BLaER1 (cell line): ENCODE measurements at regions not wholly inside any gene's neighbourhood (a gene's known extent, or its start where the extent isn't known, plus 50 kb on each side); places are given as distances from the start of the nearest gene placed in this dataset.

ENCODE experiments used
- H3K27ac ChIP-seq: shearing (Covaris generic); formaldehyde crosslinking; 2 replicates; pipeline ENCODE4 v1.8.1; 2022
- H3K27me3 ChIP-seq: shearing (Covaris generic); formaldehyde crosslinking; 2 replicates; pipeline ENCODE4 v1.8.1; 2022
- H3K36me3 ChIP-seq: shearing (Covaris generic); formaldehyde crosslinking; 2 replicates; pipeline ENCODE4 v1.8.1; 2022
- H3K4me1 ChIP-seq: shearing (Covaris generic); formaldehyde crosslinking; 2 replicates; pipeline ENCODE4 v1.8.1; 2022
- H3K4me2 ChIP-seq: shearing (Covaris generic); formaldehyde crosslinking; 2 replicates; pipeline ENCODE4 v1.8.1; 2022
- H3K4me3 ChIP-seq: shearing (Covaris generic); formaldehyde crosslinking; 2 replicates; pipeline ENCODE4 v1.8.1; 2022
- H3K9ac ChIP-seq: shearing (Covaris generic); formaldehyde crosslinking; 2 replicates; pipeline ENCODE4 v1.8.1; 2022
- H3K9me3 ChIP-seq: shearing (Covaris generic); formaldehyde crosslinking; 2 replicates; pipeline ENCODE4 v1.8.1; 2022
- H4K20me1 ChIP-seq: shearing (Covaris generic); formaldehyde crosslinking; 2 replicates; pipeline ENCODE4 v1.8.1; 2022
- Cebpa-rat ChIP-seq: shearing (Covaris generic); IDR thresholded peaks from 2 replicates; pipeline ENCODE4 v1.8.1; 2022

DNA sequence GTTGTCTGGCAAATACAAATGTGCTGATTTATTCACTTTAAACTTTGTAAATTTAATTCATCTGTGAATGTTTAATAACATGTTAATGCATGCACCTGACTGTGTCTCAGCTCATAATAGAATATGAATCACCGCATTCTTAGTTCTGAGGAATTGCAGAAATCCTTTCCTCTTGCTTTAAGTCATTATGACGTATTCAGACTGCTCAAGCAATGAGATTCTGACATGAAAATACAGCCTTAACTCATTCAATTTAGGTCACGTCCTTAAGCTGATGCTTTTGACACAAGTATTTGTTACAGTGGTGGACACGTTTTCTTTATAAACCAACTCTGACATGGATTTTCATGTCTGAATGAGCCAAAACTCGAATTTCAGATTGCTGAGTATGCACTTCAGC, 541.0 kb upstream of the KLF12 start:
- H3K4me3 ChIP-seq, result no peak overlapping the region
- H3K27ac ChIP-seq, result no peak overlapping the region
- H3K4me2 ChIP-seq, result no peak overlapping the region
- no peaks in the 10 kb centered on the region for H3K4me1 ChIP-seq
- H3K36me3 ChIP-seq, result no peaks in the 10 kb centered on the region
- H3K9ac ChIP-seq, result no peak overlapping the region
- H3K27me3 ChIP-seq, result no peaks in the 10 kb centered on the region
- no peaks in the 10 kb centered on the region for H4K20me1 ChIP-seq
- H3K9me3 ChIP-seq, result no peaks in the 10 kb centered on the region
- TF ChIP-seq Cebpa-rat, result no peak

GRCh38 chr13:74674720-74675119, 540.5 kb upstream of the KLF12 start:
- Histone ChIP-seq H3K27me3 (no peaks in the 10 kb centered on the region), H3K4me1 (no peaks in the 10 kb centered on the region), H3K9me3 (no peaks in the 10 kb centered on the region), H4K20me1 (no peaks in the 10 kb centered on the region), H3K4me2 (no peak overlapping the region), H3K36me3 (no peaks in the 10 kb centered on the region), H3K9ac (no peak overlapping the region), H3K4me3 (no peak overlapping the region), H3K27ac (no peak overlapping the region)
- TF ChIP-seq Cebpa-rat, result no peak

DNA sequence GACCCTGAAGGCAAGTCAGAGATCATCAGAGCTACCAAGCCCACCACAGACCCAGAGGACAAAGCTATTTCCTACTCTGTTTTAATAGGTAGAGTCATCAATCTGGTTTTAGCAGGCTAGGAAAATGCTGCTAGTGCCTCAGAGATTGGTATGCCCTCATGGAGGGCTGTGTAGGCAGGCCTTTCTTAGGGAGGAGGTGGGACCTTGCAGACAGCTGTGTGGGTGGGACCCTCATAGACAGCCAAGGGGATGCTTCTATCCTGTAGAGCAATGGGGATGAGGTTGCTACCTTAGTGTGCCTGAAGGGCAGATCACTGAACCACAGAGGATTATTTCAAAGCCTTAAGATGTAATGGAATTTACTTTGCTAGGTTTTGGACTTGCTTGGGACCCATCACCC, 534.9 kb upstream of the KLF12 start:
- TF ChIP-seq Cebpa-rat, result no peak
- no peak overlapping the region for H3K27ac ChIP-seq
- H3K4me3 ChIP-seq, result no peak overlapping the region
- no peaks in the 10 kb centered on the region for H3K27me3 ChIP-seq
- no peaks in the 10 kb centered on the region for H3K9me3 ChIP-seq
- no peak overlapping the region for H3K9ac ChIP-seq
- H3K4me2 ChIP-seq, result no peak overlapping the region
- H3K36me3 ChIP-seq, result no peaks in the 10 kb centered on the region
- no peaks in the 10 kb centered on the region for H3K4me1 ChIP-seq
- H4K20me1 ChIP-seq, result no peaks in the 10 kb centered on the region

- Histone ChIP-seq H3K9me3 (no peaks in the 10 kb centered on the region), H3K9ac (no peak overlapping the region), H4K20me1 (no peaks in the 10 kb centered on the region), H3K4me3 (no peak overlapping the region), H3K27ac (no peak overlapping the region), H3K4me2 (no peak overlapping the region), H3K27me3 (no peaks in the 10 kb centered on the region), H3K36me3 (no peaks in the 10 kb centered on the region), H3K4me1 (no peaks in the 10 kb centered on the region)
- TF ChIP-seq Cebpa-rat, result no peak
Observed at GRCh38 chr13:74667656-74668203, 533.5 kb upstream of the KLF12 start.

- no peak for TF ChIP-seq Cebpa-rat
- no peaks in the 10 kb centered on the region for H4K20me1 ChIP-seq
- no peaks in the 10 kb centered on the region for H3K36me3 ChIP-seq
- no peak overlapping the region for H3K27ac ChIP-seq
- no peak overlapping the region for H3K4me3 ChIP-seq
- H3K9me3 ChIP-seq, result no peaks in the 10 kb centered on the region
- no peaks in the 10 kb centered on the region for H3K4me1 ChIP-seq
- H3K27me3 ChIP-seq, result no peaks in the 10 kb centered on the region
- no peak overlapping the region for H3K9ac ChIP-seq
- no peak overlapping the region for H3K4me2 ChIP-seq
Observed at GRCh38 chr13:74662905-74663304, 528.7 kb upstream of the KLF12 start.

GRCh38 chr13:74661851-74662250, 527.6 kb upstream of the KLF12 start:
- Histone ChIP-seq H3K4me2 (no peak overlapping the region), H4K20me1 (no peaks in the 10 kb centered on the region), H3K9ac (no peak overlapping the region), H3K27me3 (no peaks in the 10 kb centered on the region), H3K27ac (no peak overlapping the region), H3K4me1 (no peaks in the 10 kb centered on the region), H3K36me3 (no peaks in the 10 kb centered on the region), H3K4me3 (no peak overlapping the region), H3K9me3 (no peaks in the 10 kb centered on the region)
- TF ChIP-seq Cebpa-rat, result no peak

DNA sequence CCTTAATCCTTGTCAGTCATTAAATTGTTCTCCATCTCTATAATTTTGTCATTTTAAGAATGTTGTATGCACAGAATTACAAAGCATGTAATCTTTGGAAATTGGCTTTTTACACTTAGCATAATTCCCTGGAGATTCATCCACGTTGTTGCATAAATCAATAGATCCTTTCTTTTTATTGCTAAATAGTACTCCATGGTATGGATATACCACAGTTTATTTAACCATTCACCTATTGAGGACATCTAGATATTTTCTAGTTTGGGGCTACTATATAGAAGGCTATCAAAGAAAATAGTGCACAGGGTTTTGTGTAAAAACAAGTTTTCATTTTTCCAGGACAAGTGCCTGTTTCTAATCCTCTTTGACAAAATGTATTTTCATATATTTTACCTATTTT, 523.6 kb upstream of the KLF12 start:
- no peaks in the 10 kb centered on the region for H3K9me3 ChIP-seq
- H3K4me3 ChIP-seq, result no peak overlapping the region
- no peaks in the 10 kb centered on the region for H4K20me1 ChIP-seq
- H3K9ac ChIP-seq, result no peak overlapping the region
- H3K4me1 ChIP-seq, result no peaks in the 10 kb centered on the region
- H3K36me3 ChIP-seq, result no peaks in the 10 kb centered on the region
- no peaks in the 10 kb centered on the region for H3K27me3 ChIP-seq
- TF ChIP-seq Cebpa-rat, result no peak
- no peak overlapping the region for H3K27ac ChIP-seq
- H3K4me2 ChIP-seq, result no peak overlapping the region

DNA sequence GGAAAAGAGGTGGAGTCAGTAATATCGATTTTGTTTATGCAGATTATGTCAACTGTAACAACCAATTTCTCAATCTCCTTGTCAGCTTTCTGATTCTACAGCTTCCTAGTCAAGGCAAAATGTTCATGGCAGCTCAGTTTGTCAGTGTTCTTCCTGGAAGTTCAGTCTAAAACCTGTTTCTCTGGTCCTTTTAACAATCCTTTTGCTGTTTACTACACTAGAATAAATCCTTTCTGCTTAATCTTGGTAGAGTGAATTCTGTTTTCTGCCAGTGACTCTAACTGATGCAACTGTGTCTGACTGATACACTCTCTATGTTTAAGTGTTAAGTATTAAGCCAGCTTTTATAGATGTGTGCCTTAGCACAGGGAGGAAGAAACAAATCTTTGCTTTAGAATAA, 516.9 kb upstream of the KLF12 start:
- no peak overlapping the region for H3K27ac ChIP-seq
- H3K36me3 ChIP-seq, result no peaks in the 10 kb centered on the region
- TF ChIP-seq Cebpa-rat, result no peak
- H3K4me2 ChIP-seq, result no peak overlapping the region
- H3K9me3 ChIP-seq, result no peaks in the 10 kb centered on the region
- H3K4me3 ChIP-seq, result no peak overlapping the region
- no peaks in the 10 kb centered on the region for H3K4me1 ChIP-seq
- no peaks in the 10 kb centered on the region for H4K20me1 ChIP-seq
- H3K9ac ChIP-seq, result no peak overlapping the region
- H3K27me3 ChIP-seq, result no peaks in the 10 kb centered on the region

DNA sequence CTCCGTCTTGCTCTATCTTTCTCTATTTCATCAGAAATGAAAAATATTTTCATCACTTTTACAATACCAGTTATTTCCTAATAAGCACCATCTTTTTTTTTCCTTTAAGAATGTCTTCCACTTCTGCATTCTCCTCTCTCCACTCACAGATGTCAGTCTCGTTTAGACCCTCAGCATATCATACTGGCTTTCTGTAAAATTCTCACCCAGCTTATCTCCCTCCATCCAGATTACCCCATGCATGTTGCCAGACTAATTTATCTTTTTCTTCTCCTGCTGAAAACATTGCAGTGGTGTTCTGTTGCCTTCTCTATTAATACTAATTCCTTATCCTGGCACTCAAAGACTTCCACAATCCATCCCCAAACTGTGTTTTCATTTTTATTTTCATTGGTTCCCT, 513.8 kb upstream of the KLF12 start:
- no peak for TF ChIP-seq Cebpa-rat
- H3K4me2 ChIP-seq, result no peak overlapping the region
- H3K4me3 ChIP-seq, result no peak overlapping the region
- no peak overlapping the region for H3K27ac ChIP-seq
- no peaks in the 10 kb centered on the region for H3K4me1 ChIP-seq
- H3K36me3 ChIP-seq, result no peaks in the 10 kb centered on the region
- H3K9me3 ChIP-seq, result no peaks in the 10 kb centered on the region
- H3K9ac ChIP-seq, result no peak overlapping the region
- H4K20me1 ChIP-seq, result no peaks in the 10 kb centered on the region
- H3K27me3 ChIP-seq, result no peaks in the 10 kb centered on the region

DNA sequence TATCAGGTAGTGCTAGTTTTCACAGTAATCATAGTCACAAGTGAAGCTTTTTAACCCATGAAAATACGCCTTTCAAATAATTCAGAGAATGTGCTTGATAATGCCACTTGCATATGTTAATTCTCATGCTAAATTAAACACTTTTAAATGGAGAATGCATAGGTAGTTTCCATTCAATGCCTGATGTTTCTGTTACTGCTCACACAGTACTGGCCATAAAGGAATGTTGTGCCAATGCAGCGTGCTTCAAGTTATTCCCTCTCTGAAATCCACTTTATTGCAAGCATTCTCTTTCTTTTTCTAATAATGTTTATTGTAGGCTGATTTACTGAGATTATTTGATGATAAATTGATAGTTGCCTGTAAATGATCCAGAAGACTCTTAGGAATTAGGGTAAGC, 513.0 kb upstream of the KLF12 start:
- H3K27ac ChIP-seq, result no peak overlapping the region
- no peaks in the 10 kb centered on the region for H3K4me1 ChIP-seq
- no peak overlapping the region for H3K4me2 ChIP-seq
- no peaks in the 10 kb centered on the region for H4K20me1 ChIP-seq
- H3K36me3 ChIP-seq, result no peaks in the 10 kb centered on the region
- H3K9me3 ChIP-seq, result no peaks in the 10 kb centered on the region
- no peak for TF ChIP-seq Cebpa-rat
- no peak overlapping the region for H3K4me3 ChIP-seq
- H3K27me3 ChIP-seq, result no peaks in the 10 kb centered on the region
- no peak overlapping the region for H3K9ac ChIP-seq

GRCh38 chr13:74646091-74646490, 511.9 kb upstream of the KLF12 start:
- H4K20me1 ChIP-seq, result no peaks in the 10 kb centered on the region

More at GRCh38 chr13:74646091-74646490, 511.9 kb upstream of the KLF12 start:
- Histone ChIP-seq H3K36me3 (no peaks in the 10 kb centered on the region), H3K9me3 (no peaks in the 10 kb centered on the region), H3K9ac (no peak overlapping the region), H3K4me3 (no peak overlapping the region), H3K4me1 (no peaks in the 10 kb centered on the region), H3K27me3 (no peaks in the 10 kb centered on the region), H3K27ac (no peak overlapping the region), H3K4me2 (no peak overlapping the region)
- TF ChIP-seq Cebpa-rat, result no peak
